Duodenal mucosa (tissue), 2 donors: ENCODE measurements at regions not wholly inside any gene's neighbourhood (a gene's known extent, or its start where the extent isn't known, plus 50 kb on each side); places are given as distances from the start of the nearest gene placed in this dataset.

Experiments
- H3K27ac ChIP-seq: one replicate; pipeline ENCODE4 v1.7.0; 2013; ENCODE audit warnings: low read depth, low read length
- H3K27me3 ChIP-seq, 2 donors: one replicate each; pipeline ENCODE4 v1.7.0; 2013; ENCODE audit warnings: low read length in 2 of 2, control low read depth in 1 of 2; ENCODE audit not compliant: insufficient read depth in 2 of 2, control insufficient read depth in 1 of 2
- H3K36me3 ChIP-seq, 2 donors: one replicate each; pipeline ENCODE4 v1.7.0; 2013; ENCODE audit warnings: low read length in 2 of 2, control low read depth in 1 of 2; ENCODE audit not compliant: insufficient read depth in 2 of 2, control insufficient read depth in 1 of 2
- H3K4me1 ChIP-seq, 2 donors: one replicate each; pipeline ENCODE4 v1.7.0; 2013; ENCODE audit warnings: low read length in 2 of 2, control low read depth in 1 of 2; ENCODE audit not compliant: insufficient read depth in 2 of 2, control insufficient read depth in 1 of 2
- H3K4me3 ChIP-seq, 2 donors: one replicate each; pipeline ENCODE4 v1.7.0; 2013; ENCODE audit warnings: low read length in 2 of 2, low read depth in 1 of 2
- H3K9ac ChIP-seq, 2 donors: one replicate each; pipeline ENCODE4 v1.7.0; 2013; ENCODE audit warnings: low read length in 2 of 2, low read depth in 1 of 2
- H3K9me3 ChIP-seq, 2 donors: one replicate each; pipeline ENCODE4 v1.7.0; 2013; ENCODE audit warnings: low read length in 2 of 2, control low read depth in 1 of 2; ENCODE audit not compliant: control insufficient read depth in 1 of 2

DNA sequence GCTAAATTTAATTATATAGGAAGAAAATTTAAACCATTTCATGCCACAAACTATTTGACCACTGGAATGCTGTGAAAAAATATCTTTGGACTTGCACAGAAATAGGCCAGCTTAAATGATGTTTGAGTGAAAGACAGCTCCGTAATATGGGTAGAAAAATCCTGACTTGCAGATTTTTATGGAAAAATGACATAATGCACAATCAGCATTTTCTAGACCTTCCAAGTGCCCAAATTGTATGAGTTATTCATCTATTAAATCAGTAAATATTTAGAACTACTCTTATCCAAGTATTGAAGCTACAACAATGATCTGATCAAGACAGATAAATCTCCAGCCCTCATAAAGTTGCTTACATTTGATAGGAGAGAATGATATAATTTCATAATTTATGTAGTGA lies 691.1 kb upstream of the DDX18 start:
- H3K9me3 ChIP-seq, result no peaks in the 10 kb centered on the region
- no peak overlapping the region for H3K9ac ChIP-seq
- H3K36me3 ChIP-seq, result no peaks in the 10 kb centered on the region
- no peak overlapping the region for H3K27ac ChIP-seq
- H3K4me3 ChIP-seq, result no peak overlapping the region
- peaks cover 7 to 11% of the 10 kb centered on the region in 2 donors for H3K4me1 ChIP-seq
- no peaks in the 10 kb centered on the region for H3K27me3 ChIP-seq

- Histone ChIP-seq H3K36me3 (no peaks in the 10 kb centered on the region), H3K9ac (no peak overlapping the region), H3K27ac (no peak overlapping the region), H3K4me1 (peaks cover 7 to 17% of the 10 kb centered on the region in 2 donors), H3K27me3 (no peaks in the 10 kb centered on the region), H3K4me3 (no peak overlapping the region), H3K9me3 (no peaks in the 10 kb centered on the region)
Observed at GRCh38 chr2:117126656-117127055, 687.8 kb upstream of the DDX18 start.

DNA sequence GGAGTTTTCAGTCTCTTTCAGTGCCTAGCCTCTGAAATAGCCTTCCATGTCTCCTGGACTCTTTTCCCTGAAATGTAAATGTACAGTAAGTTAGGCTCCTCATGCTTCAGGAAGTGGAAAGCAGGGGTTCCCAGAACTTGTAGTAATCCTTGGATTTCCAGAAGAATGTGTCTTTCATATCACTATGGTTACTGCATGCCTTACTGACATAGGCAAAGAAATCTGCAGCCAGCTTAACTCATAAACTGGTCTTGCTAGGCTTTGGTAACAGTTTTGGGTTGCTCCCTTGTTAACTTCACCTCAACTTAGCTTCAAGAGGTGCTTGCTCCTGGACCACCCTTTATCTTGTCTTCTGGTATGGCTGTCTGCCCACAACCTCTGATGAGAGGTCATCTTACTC lies 686.8 kb upstream of the DDX18 start:
- Histone ChIP-seq H3K9me3 (no peaks in the 10 kb centered on the region), H3K4me3 (no peak overlapping the region), H3K36me3 (no peaks in the 10 kb centered on the region), H3K4me1 (peaks cover 7 to 17% of the 10 kb centered on the region in 2 donors), H3K27me3 (no peaks in the 10 kb centered on the region), H3K27ac (no peak overlapping the region), H3K9ac (no peak overlapping the region)

GRCh38 chr2:117128461-117128860 lies 686.0 kb upstream of the DDX18 start:
- peaks cover 0 to 2% of the 10 kb centered on the region in 2 donors for H3K9me3 ChIP-seq
- peaks cover 7 to 17% of the 10 kb centered on the region in 2 donors for H3K4me1 ChIP-seq
- no peak overlapping the region for H3K27ac ChIP-seq
- no peaks in the 10 kb centered on the region for H3K27me3 ChIP-seq
- H3K9ac ChIP-seq, result no peak overlapping the region
- H3K4me3 ChIP-seq, result no peak overlapping the region
- H3K36me3 ChIP-seq, result no peaks in the 10 kb centered on the region

- H3K4me1 ChIP-seq, result no peaks in the 10 kb centered on the region
- H3K4me3 ChIP-seq, result no peak overlapping the region
- H3K9ac ChIP-seq, result no peak overlapping the region
- peaks cover 3 to 4% of the 10 kb centered on the region in 2 donors for H3K9me3 ChIP-seq
- H3K27ac ChIP-seq, result no peak overlapping the region
- H3K36me3 ChIP-seq, result no peaks in the 10 kb centered on the region
- H3K27me3 ChIP-seq, result no peaks in the 10 kb centered on the region
Observed at GRCh38 chr2:117137371-117137770, 677.1 kb upstream of the DDX18 start.

- Histone ChIP-seq H3K27me3 (no peaks in the 10 kb centered on the region), H3K4me3 (no peak overlapping the region), H3K36me3 (no peaks in the 10 kb centered on the region), H3K27ac (no peak overlapping the region), H3K4me1 (no peaks in the 10 kb centered on the region), H3K9me3 (peaks cover 9 to 15% of the 10 kb centered on the region in 2 donors), H3K9ac (no peak overlapping the region)
Observed at GRCh38 chr2:117169036-117169765, 645.3 kb upstream of the DDX18 start.

GRCh38 chr2:117170897-117171296 lies 643.6 kb upstream of the DDX18 start:
- H3K4me3 ChIP-seq, result no peak overlapping the region
- H3K4me1 ChIP-seq, result no peaks in the 10 kb centered on the region
- H3K27me3 ChIP-seq, result no peaks in the 10 kb centered on the region
- no peak overlapping the region for H3K9ac ChIP-seq
- H3K27ac ChIP-seq, result no peak overlapping the region
- H3K36me3 ChIP-seq, result no peaks in the 10 kb centered on the region
- H3K9me3 ChIP-seq, result peaks cover 9 to 15% of the 10 kb centered on the region in 2 donors

- H3K36me3 ChIP-seq, result no peaks in the 10 kb centered on the region
- H3K9me3 ChIP-seq, result no peaks in the 10 kb centered on the region
- no peak overlapping the region for H3K4me3 ChIP-seq
- H3K9ac ChIP-seq, result no peak overlapping the region
- no peaks in the 10 kb centered on the region for H3K4me1 ChIP-seq
- no peak overlapping the region for H3K27ac ChIP-seq
- H3K27me3 ChIP-seq, result no peaks in the 10 kb centered on the region
Observed at GRCh38 chr2:117179405-117179804, 635.1 kb upstream of the DDX18 start.

DNA sequence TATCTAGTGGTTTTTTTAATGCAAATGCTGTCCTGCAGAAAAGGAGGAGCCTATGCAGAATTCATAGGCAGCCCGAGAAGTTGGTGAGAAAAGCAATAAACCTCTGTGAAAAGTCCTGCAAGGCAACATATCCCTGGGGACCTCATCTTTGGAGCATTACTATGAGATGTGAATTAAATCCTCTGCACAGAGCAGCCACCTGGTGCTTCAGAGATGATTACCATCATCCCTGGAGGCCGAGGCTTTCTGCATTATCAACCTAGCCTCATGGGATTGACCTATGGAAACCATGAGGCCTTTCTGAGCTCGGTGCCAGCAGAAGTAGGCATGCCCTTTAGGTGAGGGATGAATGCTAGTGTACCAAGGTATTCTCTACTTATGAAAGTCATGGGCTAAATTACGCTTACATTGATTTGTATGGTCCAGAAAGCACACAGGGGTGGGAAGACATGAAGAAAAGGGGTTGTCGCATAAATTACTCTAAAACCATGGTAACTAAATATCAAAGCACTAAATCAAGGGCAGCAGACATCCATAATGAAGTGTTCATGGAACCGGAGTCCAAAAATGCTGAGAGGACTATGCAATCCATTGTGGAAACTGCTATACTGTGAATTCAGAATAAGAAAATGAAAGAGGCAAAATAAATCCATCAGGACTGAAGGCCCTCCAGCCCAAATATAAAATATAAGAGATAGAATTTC lies 623.5 kb upstream of the DDX18 start:
- no peaks in the 10 kb centered on the region for H3K9me3 ChIP-seq
- no peaks in the 10 kb centered on the region for H3K4me1 ChIP-seq
- H3K9ac ChIP-seq, result no peak overlapping the region
- H3K27me3 ChIP-seq, result no peaks in the 10 kb centered on the region
- H3K27ac ChIP-seq, result no peak overlapping the region
- no peaks in the 10 kb centered on the region for H3K36me3 ChIP-seq
- no peak overlapping the region for H3K4me3 ChIP-seq

- Histone ChIP-seq H3K4me1 (no peaks in the 10 kb centered on the region), H3K9me3 (no peaks in the 10 kb centered on the region), H3K4me3 (no peak overlapping the region), H3K36me3 (no peaks in the 10 kb centered on the region), H3K27me3 (no peaks in the 10 kb centered on the region), H3K9ac (no peak overlapping the region), H3K27ac (no peak overlapping the region)
Observed at GRCh38 chr2:117195381-117195780, 619.1 kb upstream of the DDX18 start.
